ENCODE measurements at regions not wholly inside any gene's neighbourhood (a gene's known extent, or its start where the extent isn't known, plus 50 kb on each side); places are given as distances from the start of the nearest gene placed in this dataset.

DNA sequence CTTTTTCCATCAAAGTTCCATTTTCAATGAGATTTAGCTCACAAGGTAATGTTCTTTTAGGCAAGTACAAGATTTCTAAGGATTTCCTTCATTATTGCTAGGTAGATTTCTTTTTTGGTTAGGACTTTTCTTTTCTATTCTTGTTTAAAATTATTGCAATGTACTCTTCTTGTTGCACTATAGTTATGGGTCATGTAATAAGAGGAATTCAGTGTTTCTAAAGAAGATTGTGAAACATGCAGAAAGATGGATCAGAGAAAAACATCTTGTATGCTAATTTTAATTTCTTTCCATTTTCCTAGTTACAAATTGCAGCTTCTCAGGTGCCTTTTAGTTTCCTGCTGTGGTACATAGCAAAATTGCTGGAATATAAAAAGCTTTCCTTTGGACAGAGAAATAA is 56.1 kb downstream of the BTG1 start:
- DNase-seq, result no peak

DNA sequence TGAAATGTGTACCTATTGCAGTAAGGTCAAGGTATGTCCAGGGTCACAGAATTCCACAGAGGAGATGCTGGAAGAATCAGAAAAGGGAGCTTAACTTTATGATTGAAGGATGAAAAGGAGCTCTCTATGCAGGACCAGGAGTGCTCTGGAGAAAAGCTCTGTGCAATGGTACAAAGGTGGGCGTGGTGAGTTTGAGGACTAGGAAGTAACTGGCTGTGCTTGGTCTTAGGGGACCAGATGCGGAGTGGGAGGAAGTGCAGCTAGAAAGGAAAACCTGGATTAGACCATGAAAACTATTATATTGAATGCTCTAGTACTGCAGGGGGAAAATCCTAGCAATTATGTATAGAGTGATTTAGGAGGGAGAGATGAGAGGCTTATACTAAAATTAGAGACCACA is 56.8 kb downstream of the BTG1 start:
- no peak for DNase-seq

DNA sequence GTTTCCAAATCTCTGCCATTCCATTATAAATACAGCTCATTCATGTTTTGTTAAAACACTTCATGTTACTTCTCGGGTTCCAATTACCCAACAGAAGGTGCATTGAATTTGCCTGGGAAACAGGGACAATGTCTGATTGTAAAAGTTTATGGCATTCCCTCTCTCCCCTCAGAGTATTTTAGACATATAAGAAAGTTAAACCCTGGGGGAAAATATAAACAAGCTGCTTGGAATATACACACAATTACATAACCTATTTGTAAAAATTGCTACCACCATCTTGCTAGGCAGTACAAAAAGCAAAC is 60.0 kb downstream of the BTG1 start:
- DNase-seq, result no peak

DNA sequence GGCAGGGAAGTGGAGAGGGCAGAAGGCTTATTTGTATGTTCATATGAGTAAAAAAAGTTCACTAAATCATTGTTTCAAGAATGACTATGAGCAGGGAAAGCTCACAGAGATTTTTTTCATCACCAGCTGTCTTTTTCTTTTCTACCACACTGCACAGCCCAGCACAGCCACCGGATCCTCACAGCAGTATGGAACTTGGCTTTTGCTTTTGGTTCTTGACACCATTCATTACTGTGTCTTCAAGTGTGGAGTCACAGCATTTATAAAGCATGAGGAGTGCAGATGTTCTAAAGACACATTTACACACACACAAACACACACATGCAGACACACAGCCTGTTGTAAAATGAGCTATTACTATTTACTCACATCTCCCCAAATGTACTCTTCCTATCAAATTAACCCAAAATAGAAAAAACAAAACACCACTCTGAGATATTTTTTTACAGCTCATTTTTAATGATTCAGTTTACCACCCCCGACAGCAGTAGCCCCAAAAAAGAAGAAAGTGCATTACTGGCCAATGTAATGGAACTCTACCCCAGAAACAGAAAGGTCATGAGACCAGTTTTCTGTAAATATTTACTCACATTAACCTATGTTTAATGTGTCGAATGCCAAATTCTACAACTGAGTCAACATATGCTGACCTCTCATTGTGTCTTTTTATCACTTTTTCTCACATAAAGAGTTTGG is 60.5 kb downstream of the BTG1 start:
- no peak for DNase-seq

DNA sequence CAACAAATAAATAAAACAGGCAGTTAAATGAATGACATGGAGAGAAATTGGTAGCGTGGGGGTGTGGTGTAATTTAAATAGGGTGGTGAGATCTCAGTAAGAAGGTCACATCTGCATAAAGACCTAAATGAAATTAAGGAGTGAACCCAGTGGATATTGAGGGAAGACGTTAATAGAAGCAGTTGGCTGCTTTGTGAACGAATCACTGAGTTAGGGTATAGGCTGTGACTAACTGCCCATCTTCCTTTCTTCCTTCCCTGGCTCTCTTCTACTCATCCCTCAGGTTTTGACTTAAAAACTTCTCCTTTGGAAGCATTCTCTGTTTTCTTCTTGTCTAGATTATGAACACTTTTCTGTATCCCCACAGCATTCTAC is 64.7 kb downstream of the BTG1 start:
- DNase-seq, result no peak

DNA sequence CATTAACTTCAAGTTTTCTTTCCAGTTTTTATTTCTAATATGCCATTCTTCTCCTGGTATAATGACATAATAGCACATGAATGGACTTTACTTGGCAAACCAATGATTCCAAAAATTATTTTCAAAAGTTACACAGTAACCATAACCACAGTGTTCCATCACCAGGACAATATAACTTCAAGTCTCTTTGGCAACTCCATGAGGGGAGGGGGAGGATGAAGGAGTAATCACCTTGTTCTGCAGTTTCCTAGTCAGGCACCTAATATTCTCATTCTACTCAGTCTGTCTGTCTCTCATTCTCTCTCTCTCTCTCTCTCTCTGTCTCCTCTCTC is 66.6 kb downstream of the BTG1 start:
- DNase-seq, result no peak

DNA sequence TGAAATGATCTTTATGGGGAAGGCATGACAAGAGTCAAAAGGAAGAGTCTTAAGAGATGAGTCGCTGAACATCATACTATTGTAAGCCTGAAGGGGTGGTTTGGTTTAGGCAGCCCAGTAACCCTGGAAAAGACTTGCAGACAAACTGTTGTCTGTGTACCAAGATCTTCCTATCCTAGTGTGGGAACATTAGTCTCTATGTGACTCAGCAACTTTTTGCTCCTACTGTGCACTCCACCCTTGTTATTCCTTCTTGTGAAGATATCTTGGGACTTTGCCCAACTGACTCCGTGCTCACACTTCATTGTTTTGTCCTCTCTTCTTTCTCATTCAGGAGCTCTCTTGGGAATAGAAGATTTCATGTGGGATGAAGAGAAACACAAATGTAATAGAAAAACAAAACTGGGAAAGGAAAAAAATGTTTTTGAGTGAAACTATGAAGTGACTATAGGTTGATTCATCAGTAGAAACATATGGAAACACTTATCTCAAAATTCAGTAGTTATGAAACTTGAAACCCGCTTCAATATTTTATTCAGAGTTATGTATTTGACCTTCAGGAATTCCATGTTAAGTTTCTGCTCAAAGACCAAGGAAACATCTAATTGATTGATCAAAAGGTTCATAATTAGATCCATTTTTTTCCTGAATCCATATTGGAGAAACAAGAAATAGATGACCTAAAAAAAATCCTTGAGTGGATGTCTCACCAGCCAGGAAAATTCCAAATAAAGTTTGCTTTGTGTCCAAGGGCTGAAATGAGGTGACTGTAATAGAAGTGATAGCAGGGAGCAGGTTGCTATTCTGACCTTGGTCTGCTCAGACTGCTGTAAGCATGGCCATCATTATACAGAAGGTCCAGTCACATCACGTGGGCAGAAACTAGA is 67.2 kb downstream of the BTG1 start:
- DNase-seq, result no peak

DNA sequence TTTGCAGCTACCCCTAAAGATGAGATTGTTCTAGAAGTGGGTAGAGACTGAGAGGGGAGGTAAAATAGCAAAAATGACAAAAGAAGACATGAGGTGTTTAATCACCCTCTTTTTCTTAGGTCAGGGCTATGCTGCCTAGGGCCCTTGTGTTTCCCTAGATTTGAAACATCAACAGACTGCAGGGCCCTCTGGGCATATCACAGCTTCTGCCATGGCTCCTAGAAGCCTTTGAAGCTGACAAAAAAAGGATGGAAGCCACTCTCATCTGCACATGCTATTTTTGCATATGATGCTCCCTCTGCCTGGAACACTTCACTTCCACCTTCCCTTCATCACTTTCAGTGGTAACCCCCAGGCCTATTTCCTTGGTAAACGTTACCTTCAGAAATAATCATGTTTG is 68.1 kb downstream of the BTG1 start:
- DNase-seq, result no peak

DNA sequence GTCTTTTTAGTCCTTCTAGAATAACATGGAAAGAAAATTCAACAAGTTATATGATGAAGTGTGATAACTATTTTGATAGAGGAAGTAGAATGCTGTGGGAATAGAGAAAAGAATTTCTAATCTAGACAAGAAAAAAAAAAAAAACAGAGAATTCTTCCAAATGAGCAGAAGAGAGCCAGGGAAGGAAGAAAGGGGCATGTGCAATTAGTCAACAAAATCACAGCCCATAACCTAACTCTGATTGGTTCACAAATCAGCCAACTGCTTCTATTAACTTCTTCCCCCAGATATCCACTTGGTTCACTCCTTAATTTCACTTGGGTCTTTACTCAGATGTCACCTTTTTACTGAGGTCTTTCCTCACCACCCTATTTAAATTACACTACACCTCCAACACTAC is 69.5 kb downstream of the BTG1 start:
- DNase-seq, result no peak

DNA sequence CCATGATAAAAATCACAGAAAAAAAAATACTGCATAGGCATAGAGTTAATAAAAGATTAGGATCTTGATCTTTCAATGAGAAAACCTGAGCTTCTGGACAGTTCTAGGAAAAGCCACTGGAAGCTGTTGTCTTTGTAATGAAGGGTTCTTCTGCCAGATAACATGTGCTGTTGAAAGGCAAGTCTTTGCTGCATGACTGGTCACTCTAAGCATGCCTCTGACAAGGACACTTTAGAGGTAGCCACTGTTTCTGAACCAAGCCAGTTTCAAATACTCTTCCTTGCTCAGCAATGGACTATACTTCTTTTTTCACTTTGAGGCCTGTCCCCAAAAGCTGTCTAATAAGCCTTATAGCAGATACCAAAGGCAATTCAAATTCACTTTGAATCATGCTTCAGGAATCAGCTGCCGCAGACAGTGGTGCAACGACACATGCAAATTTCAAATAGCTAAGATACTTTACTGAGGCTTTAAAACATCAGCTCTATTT is 70.2 kb downstream of the BTG1 start:
- no peak for DNase-seq

DNA sequence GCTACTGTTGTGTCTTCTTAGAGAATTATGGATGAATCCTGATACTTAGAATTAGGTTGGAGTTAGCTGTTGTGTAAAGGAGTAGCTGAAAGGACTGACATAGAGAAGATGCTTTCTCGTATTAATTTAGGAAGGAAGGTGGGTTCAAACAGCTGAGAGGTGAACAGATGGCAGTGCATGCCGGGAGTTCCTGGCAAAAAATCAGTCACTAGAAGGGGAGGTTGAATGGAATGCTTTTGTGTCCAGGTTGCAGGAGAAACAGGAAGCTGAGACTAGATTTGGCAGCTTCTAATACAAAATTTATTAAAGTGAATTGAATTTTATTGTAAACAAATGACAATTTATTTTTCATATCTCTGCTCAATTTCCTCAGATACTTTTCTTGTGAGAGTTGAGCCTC is 70.8 kb downstream of the BTG1 start:
- no peak for DNase-seq

DNA sequence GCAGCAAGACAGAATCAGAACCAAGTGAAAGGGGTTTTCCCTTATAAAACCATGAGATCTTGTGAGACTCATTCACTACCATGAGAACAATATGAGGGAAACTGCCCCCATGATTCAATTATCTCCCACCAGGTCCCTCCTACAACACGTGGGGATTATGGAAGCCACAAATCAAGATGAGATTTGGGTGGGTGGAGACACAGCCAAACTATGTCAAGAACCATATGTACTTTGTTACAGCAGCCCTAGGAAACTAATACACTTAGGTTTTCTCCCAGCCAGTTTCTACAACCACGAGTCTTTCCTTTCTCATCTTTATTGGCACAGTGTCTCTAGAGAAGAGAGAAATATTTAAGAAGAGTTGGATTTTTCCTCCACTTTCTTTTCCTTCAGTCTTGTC is 72.6 kb downstream of the BTG1 start:
- no peak for DNase-seq

DNA sequence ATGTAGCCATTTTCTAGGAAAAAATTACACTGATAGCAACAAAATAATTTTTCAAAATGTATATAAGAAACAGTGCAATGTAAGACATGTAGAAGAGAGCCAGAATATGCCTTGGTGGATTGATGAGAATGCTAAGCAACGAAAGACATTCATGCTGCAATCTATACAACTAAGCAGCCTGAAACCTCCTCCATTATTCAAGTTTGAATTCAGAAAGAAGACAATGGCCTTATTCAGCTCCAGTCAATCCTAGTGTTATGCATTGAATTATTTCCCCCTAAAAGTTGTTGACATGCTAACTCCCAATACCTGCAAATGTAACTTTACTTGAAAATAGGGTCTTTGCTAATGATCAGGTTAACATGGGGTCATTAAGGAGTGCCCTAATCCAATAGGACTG is 73.5 kb downstream of the BTG1 start:
- DNase-seq, result no peak

DNA sequence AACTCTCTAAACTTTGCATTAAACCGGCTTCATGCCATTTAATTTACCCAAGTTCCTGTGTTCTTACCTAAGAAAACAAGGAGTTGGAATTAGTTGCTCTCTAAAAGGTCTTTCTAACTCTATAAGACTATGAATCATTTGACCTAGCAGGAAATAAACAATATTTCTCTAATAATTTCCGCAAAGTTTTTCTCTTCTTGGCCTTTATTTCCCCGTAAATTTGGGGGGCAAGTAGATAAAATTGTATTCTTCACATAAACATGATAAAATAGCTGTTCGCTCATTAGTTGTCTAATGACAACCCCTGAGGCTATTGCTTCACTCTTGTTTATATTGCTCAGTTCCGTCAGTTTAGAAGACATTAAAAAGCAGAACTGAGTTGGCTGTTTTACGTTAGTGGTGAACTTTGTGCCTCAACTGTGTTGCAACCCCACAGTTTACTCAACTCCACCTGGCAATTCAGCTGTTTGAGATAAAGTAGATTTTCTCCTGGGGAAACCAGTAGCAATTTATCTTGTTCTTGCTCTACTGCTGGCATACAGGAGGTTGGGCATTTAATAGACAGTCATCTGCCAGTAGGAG is 74.7 kb downstream of the BTG1 start:
- DNase-seq, result no peak

DNA sequence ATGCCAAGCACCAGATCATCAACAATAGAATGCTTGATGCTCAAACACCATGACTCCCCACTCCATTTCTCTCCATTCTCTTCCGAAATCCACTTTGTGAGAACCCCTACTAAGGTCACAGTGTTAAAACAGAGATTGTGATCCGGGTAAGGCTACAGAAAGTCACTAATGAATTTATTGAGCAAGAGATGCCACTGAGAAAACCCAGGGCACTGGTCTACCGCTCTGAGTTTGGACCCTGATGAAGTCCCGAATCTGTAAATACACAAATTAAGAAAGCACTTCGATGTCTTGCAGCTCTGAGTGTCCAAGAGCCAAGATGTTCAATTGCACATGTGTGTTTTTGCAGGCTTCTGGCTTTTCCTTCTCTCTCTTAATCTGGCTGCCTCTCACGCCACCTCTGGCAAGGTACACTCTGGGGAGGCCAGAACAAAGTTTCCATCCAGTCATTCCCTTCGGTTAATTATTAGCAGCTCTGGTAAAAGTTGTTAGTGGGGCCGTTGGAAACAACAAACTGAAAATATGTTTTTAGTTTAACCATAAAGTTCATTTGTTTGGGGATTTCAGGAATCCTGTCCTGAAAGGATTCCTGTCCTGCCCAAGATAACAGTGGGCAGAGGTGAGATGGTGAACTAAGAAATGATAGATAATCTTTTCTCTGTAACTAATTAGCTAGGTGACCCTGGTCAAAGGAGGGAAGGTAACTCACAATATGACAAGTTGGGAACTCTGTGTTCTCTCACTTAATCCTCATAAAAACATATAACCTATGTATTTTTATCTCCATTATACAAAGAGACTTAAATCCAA is 75.4 kb downstream of the BTG1 start:
- no peak for DNase-seq

DNA sequence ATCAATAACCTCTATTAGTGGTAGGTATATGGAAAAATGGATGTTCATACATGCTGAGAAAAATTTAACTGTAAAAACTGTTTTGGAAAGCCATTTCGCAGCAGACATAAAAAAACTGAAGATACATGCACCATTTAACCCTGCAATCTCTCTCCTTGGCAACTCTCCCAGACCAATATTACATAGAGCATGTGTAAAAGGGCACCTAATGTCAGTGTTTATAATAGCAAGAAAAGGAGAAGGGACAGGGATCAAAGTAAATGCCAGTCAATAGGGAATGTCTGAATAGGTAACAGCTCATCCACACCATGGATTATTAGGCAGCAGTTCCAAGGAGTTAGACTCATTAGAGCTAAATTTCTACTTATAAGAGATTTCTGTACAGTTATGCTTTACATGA is 77.2 kb downstream of the BTG1 start:
- DNase-seq, result no peak

DNA sequence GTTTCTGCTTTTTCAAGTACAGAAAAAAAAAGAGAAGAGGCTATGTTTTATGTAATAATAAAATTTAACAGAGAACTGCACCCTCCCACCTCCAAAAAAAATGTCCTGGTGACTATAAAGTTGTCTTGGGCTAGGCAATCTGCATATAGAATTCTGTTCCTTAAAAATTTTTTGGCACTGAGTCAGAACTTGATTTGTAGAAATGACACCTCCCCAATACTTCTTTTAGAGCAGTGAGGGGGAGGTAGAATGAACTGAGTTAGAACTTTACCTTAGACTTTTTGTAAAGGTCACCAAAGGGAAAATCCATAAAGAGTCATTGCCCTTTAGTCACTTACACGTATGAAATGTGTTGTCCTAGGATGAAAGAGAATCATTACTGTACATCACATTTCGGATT is 80.0 kb downstream of the BTG1 start:
- no peak for DNase-seq

DNA sequence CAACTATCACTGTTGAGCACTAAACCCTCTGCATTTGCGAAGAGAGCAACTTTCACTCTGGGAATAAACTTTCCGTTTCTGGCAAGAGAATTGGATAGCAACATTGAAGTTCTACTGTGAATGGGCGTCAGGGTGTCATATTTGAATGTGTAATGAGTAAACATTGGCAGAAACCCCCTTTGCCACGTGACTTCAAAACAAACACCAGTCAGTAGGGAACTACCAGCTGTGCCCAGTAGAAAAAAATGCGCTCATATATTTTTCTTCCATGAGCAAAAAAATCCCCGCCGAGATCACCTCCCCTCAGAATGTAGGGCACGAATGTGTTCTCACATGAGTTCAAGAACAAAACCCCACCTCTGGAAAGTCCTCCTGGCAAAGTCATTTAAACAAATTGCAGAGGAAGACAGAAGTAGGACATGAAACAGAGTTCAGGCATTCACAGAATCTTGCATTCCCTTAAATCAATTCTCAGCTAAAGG is 80.6 kb downstream of the BTG1 start:
- DNase-seq, result peak; percentile 79

DNA sequence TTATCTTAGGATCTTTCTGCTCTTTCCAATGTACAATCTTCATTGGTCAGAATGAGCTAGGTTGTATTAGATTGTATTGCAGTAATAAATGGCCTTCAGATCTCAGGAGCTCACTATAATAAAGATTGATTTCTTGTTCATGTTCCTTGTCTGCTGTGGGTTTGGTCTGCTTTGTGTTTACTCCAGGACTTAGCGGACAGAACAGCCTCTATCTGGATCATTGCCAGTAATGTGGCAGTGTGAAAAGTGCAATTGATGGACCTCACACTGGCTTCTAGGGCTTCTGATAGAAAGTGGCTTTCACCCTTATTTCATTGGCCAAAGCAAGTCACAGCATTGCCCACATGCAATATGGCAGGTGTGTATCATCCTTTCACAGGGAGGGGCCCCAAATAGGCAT is 81.2 kb downstream of the BTG1 start:
- no peak for DNase-seq

DNA sequence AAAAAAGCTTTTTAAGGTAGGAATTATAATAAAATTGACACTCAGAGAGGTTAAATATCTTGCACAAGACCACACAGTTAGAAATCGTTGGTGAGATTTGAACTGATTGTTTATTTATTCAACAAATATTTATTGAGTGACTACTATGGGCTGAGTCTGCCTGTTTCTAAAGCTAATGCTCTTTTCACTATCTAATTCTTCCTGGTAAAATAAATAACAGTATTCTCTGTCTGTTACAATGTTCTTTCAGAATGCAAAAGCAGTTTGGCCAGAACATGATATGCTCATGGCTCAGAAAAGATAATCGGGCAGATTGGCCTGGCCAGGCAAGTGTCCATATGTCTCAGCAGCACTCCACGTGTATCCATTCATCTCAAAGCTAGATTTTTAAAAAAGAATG is 82.0 kb downstream of the BTG1 start:
- no peak for DNase-seq

DNA sequence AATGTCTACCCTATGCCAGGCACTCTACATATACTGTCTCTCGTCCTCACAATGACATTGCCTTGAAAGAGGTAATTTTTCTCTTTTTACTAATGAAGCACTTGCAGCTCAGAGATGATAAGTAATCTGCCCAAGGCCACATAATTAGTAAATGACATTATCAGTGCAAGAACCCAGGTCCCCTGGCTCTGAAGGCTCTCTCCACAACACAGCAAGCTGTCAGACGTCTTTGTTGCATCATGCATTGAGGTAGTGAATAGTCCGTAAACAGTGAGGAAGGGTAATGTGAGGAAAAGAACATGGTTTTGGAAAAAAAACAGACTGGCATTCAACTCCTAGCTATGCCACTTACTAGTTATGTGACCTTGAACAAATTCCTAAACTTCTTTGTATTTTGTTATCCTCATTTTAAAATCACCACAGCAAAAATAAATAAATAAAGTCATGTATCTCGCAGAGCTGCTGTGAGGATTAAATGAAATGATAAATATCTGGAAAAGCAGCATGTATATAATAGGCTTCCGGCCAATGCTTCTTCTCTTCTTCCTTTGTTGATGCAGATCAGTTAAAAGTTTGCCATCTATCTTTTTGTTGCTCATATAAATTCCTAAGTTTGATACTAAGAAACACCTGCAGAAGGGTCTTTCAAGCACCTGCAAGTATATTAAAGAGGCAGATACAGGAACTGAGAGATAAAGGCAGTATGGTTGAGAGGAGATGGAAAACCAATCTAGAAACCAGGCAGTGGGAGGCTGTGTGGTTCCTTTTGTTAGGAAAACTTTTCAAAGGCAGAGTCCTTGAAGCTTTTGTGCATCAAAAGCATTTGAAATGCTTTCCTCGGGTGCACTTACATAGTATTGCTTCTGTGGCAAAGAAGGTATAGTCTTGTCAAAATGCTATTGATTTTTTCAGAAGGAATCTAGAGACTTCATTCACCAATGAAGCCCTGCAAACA is 82.8 kb downstream of the BTG1 start:
- DNase-seq, result no peak

DNA sequence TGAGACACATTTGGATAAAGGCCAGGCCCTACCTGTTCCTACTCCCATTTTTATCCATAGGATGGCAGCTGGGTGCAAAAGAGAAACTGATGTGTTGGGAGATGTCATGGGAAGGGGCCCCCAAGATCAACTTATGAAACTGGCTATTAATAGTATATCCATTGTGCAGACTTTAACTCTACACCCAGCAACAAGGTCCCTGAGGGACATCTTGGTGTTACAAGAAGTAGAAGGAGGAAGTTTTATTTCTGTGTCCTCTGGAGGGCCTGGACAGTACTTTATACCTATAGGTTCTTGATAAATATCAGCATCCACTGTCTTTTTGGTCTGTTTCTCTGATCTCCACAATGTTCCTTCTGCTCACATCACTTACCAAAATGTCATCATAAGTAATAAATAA is 84.6 kb downstream of the BTG1 start:
- no peak for DNase-seq
